Stimulated activated CD4-positive, alpha-beta T cell treated with anti-CD3 and anti-CD28 coated beads, Interleukin-12 subunit alpha, Interleukin-12 subunit beta, amount 100 ng/mL, for 4 hours (primary cell): ENCODE measurements at regions not wholly inside any gene's neighbourhood (a gene's known extent, or its start where the extent isn't known, plus 50 kb on each side); places are given as distances from the start of the nearest gene placed in this dataset.

ENCODE experiments used
- DNase-seq: peaks from one replicate; pipeline ENCODE4 v3.0.0-alpha.2; 2020

DNA sequence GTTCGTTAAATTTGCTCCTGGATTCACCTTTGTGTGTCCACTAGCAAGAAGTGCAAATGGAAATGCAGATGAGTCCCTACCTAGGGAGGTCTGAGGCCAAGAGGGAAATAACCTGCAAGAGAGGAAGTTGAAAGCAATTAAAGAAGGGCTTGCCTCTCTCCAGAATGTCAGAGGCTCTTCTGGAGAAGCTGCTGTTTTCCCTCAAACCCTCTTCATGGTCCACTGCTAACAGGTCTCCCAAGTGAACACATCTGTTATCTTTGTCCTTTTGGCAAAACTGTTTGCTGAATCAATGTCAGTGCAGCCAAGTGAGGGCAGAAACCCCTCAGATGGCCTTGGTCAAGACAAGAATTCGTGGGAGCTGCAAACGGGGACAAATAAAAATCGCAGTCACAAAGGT is 177.3 kb upstream of the PLXNA2 start:
- DNase-seq, result no peak

GRCh38 chr1:208423526-208423925 is 179.3 kb upstream of the PLXNA2 start:
- DNase-seq, result no peak

GRCh38 chr1:208425096-208425495 is 180.9 kb upstream of the PLXNA2 start:
- DNase-seq, result no peak

- no peak for DNase-seq
Measured at GRCh38 chr1:208430220-208430619, 186.0 kb upstream of the PLXNA2 start.

GRCh38 chr1:208431721-208432120 is 187.5 kb upstream of the PLXNA2 start:
- no peak for DNase-seq

DNA sequence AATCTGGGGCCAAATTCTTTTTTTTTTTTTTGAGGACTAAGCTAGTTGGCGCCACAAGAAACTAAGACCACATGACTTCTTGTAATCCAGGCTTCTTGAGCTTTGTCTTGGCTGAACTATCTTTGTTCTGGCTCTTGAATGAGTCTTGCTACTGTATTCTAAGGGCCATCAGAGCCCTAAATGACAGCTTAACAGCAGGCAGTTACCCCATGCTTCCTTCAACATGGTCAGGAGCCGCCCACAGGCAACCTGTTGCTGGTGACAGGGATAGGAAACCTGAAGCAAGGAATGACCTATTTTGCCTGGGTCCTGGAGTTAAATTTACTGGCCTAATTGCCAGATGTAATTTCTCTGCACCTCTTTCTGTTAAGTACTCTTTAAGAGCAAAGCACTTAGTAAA is 188.2 kb upstream of the PLXNA2 start:
- DNase-seq, result no peak

- DNase-seq, result no peak
Measured at GRCh38 chr1:208433086-208433485, 188.9 kb upstream of the PLXNA2 start.

- no peak for DNase-seq
Measured at GRCh38 chr1:208433971-208434370, 189.8 kb upstream of the PLXNA2 start.

- no peak for DNase-seq
Measured at GRCh38 chr1:208437401-208437800, 193.2 kb upstream of the PLXNA2 start.

- DNase-seq, result no peak
Measured at GRCh38 chr1:208438112-208438699, 194.0 kb upstream of the PLXNA2 start.

DNA sequence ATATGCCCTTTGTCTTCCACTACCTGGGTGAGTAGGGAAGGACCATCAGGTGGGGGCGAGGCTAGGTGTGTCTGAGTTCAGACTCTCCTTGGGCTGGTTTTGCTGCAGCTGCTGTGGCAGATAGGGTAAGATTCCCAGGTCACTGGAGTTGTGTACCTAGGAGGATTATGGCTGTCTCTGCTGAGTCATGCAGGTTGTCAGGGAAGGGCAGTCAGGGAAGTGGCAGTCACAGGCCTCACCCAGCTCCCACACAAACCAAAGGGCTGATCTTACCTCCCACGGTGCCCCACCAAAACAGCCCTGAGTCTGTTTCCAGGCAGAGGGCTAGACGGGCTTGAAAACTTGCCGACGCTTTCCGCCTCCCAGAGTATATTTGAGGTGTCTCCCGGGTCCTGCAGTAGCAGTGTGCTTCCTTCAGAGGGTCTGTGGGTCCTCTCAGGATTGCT is 201.6 kb upstream of the PLXNA2 start:
- DNase-seq, result no peak

DNA sequence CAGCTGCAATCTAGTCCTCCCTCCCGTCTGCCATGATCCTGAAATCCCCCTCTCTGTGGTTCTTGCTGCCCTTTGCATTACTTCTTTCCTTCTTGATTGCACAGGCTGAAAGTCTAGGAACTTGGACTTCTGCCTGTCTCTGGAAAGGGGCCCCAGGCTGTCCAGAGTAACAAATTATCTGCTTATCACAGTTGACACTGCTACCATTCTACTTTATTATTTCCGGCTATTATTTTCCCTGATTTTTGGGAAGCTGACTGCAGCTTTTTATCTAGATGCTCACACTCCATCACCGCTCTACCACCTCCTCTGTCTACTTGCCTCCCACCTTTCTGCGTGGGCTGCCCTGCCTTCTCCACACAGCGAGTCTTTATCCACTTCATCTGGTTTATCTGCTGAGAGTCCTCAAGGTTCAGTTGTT is 202.1 kb upstream of the PLXNA2 start:
- DNase-seq, result no peak

- no peak for DNase-seq
Measured at GRCh38 chr1:208448425-208448824, 204.2 kb upstream of the PLXNA2 start.

- no peak for DNase-seq
Measured at GRCh38 chr1:208449951-208450350, 205.8 kb upstream of the PLXNA2 start.

GRCh38 chr1:208450958-208451357 is 206.8 kb upstream of the PLXNA2 start:
- no peak for DNase-seq

- DNase-seq, result no peak
Measured at GRCh38 chr1:208455821-208456220, 211.6 kb upstream of the PLXNA2 start.

- DNase-seq, result no peak
Measured at GRCh38 chr1:208456487-208456886, 212.3 kb upstream of the PLXNA2 start.

GRCh38 chr1:208460823-208461222 is 216.6 kb upstream of the PLXNA2 start:
- DNase-seq, result no peak

DNA sequence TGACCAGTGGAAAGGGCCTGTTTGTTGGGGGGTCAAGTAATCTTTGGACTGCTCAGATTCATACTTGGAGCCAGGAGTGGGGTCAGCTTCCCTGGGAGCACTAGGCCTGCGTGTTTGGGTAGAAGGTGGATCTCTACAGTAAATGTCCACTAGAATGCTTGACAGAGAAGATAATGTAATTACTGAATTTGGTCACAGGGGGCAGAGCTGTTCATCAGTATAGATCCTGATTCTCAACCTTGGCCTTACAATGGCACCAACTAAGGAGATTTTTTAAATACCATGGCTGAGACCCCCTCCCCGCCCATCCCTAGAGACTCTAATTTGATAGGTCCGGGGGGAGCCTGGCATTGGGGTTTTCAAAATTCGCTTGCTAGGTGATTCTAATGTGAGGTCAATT is 217.5 kb upstream of the PLXNA2 start:
- no peak for DNase-seq

- no peak for DNase-seq
Measured at GRCh38 chr1:208462761-208463160, 218.6 kb upstream of the PLXNA2 start.

GRCh38 chr1:208465266-208465665 is 221.1 kb upstream of the PLXNA2 start:
- no peak for DNase-seq

- DNase-seq, result no peak
Measured at GRCh38 chr1:208465786-208466590, 221.8 kb upstream of the PLXNA2 start.

- DNase-seq, result no peak
Measured at GRCh38 chr1:208467151-208467780, 223.1 kb upstream of the PLXNA2 start.

DNA sequence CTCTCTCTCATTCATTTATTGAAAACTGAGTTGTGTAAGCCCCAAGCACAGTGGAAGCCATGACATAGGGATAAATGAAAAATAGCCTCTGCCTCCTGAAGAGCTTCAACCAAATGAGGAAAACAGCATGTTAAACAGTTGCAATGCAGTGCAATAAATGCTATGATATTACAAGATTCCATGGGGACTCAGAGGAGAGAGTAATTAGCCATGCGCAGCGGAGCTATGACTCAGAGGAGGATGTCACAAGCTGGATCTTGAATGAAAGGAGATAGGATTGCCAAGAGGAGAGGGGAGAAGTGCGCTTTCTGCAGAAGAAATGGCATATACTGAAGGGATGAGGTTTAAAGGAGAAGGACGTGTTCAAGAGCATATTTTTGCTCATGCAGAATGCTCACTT is 231.3 kb upstream of the PLXNA2 start:
- no peak for DNase-seq
